H1 (cell line): ENCODE measurements at regions not wholly inside any gene's neighbourhood (a gene's known extent, or its start where the extent isn't known, plus 50 kb on each side); places are given as distances from the start of the nearest gene placed in this dataset.

ENCODE experiments used
- CTCF ChIA-PET: fragments of 300-600 bp; sonication (Branson Sonifier 250); formaldehyde crosslinking; loops from one replicate; lab custom pipeline; 2021; ENCODE audit not compliant: partially characterized antibody; lab: Charles Lee
- POLR2A ChIA-PET: fragments of 300-600 bp; sonication (Branson Sonifier 250); formaldehyde crosslinking; loops from one replicate; lab custom pipeline; 2021; ENCODE audit warnings: inconsistent platforms; ENCODE audit not compliant: partially characterized antibody; lab: Charles Lee
- DNase-seq, 2 experiments: peaks; one replicate each; pipeline versions ENCODE4 v3.0.0 to v3.0.0-alpha.2; 2010 to 2022; ENCODE audit warnings: low spot score in 2 of 2, low read depth in 1 of 2, mixed read lengths in 1 of 2
- FAIRE-seq: peaks from 2 replicates; lab custom pipeline; 2011; peaks lifted over from hg19 to GRCh38; lab: Jason Lieb, UNC
- H2AFZ ChIP-seq: 2 replicates; pipeline ENCODE4 v1.8.1; 2012; ENCODE audit warnings: low read length, inconsistent platforms
- H2AK5ac ChIP-seq: 2 replicates; pipeline ENCODE4 v1.6.1; 2013; ENCODE audit warnings: low read depth, low read length
- H2BK120ac ChIP-seq: replicated peaks from 2 replicates; pipeline ENCODE3; 2013; ENCODE audit warnings: low read depth, low read length, inconsistent platforms
- H2BK12ac ChIP-seq: 2 replicates; pipeline ENCODE4 v1.6.1; 2013; ENCODE audit warnings: low read depth, low read length
- H2BK15ac ChIP-seq: 2 replicates; pipeline ENCODE4 v1.6.1; 2013; ENCODE audit warnings: low read length
- H2BK20ac ChIP-seq: 2 replicates; pipeline ENCODE4 v1.6.1; 2013; ENCODE audit warnings: low read length
- H2BK5ac ChIP-seq: 2 replicates; pipeline ENCODE4 v1.6.1; 2013; ENCODE audit warnings: low read depth, low read length
- H3K14ac ChIP-seq: 2 replicates; pipeline ENCODE4 v1.6.1; 2013; ENCODE audit warnings: inconsistent platforms; ENCODE audit not compliant: insufficient read length
- H3K18ac ChIP-seq: 2 replicates; pipeline ENCODE4 v1.6.1; 2013; ENCODE audit warnings: low read length; ENCODE audit errors: extremely low read depth
- H3K23ac ChIP-seq: 2 replicates; pipeline ENCODE4 v1.6.1; 2013; ENCODE audit warnings: inconsistent platforms; ENCODE audit not compliant: insufficient read length
- H3K23me2 ChIP-seq: 2 replicates; pipeline ENCODE4 v1.6.1; 2013; ENCODE audit warnings: low read depth, low read length
- H3K27ac ChIP-seq: 2 replicates; pipeline ENCODE4 v1.6.1; 2011; ENCODE audit warnings: low read depth, low read length, inconsistent platforms
- H3K27me3 ChIP-seq, 4 experiments: replicated peaks in 1 of 4; 1 replicate in 1 of 4; 2 replicates in 3 of 4; pipeline versions ENCODE4 v1.6.1 to v1.8.1; 2011 to 2013; ENCODE audit warnings: low read length in 3 of 4, mild to moderate bottlenecking in 3 of 4, inconsistent platforms in 2 of 4, mixed read lengths in 2 of 4, moderate library complexity in 1 of 4; ENCODE audit not compliant: control insufficient read depth in 3 of 4, insufficient read depth in 3 of 4; ENCODE audit errors: extremely low read depth in 1 of 4
- H3K36me3 ChIP-seq, 4 experiments: 2 replicates each; pipeline versions ENCODE4 v1.6.1 to v1.8.1; 2011 to 2013; ENCODE audit warnings: mild to moderate bottlenecking in 4 of 4, low read length in 3 of 4, moderate library complexity in 2 of 4, control low read depth in 1 of 4, inconsistent platforms in 1 of 4; ENCODE audit not compliant: insufficient read depth in 4 of 4, control insufficient read depth in 2 of 4
- H3K4ac ChIP-seq: replicated peaks from 2 replicates; pipeline ENCODE3; 2013; ENCODE audit warnings: low read length, low read depth, mixed read lengths, inconsistent platforms; ENCODE audit not compliant: insufficient read length
- H3K4me1 ChIP-seq, 4 experiments: replicated peaks in 1 of 4; 1 replicate in 1 of 4; 2 replicates in 3 of 4; pipeline versions ENCODE4 v1.6.1 to v1.8.1; 2011 to 2013; ENCODE audit warnings: low read length in 3 of 4, inconsistent platforms in 2 of 4, mixed read lengths in 1 of 4; ENCODE audit not compliant: insufficient read depth in 4 of 4, control insufficient read depth in 3 of 4
- H3K4me2 ChIP-seq, 2 experiments: 2 replicates each; pipeline versions ENCODE4 v1.6.1 to v1.8.1; 2011 to 2013; ENCODE audit warnings: low read depth in 2 of 2, low read length in 2 of 2, control low read depth in 1 of 2, inconsistent platforms in 1 of 2, mild to moderate bottlenecking in 1 of 2; ENCODE audit not compliant: insufficient read depth in 1 of 2
- H3K4me3 ChIP-seq, 4 experiments: fragments of 200-600, 300-600 bp in 1 of 4; sonication (generic), shearing (Covaris generic), sonication (Bioruptor Twin) in 1 of 4; 2 replicates each; pipeline versions ENCODE4 v1.5.1 to v1.8.1; 2011 to 2016; ENCODE audit warnings: low read length in 4 of 4, low read depth in 3 of 4, control low read depth in 2 of 4, inconsistent platforms in 2 of 4, mild to moderate bottlenecking in 2 of 4, mixed read lengths in 1 of 4, moderate library complexity in 1 of 4; ENCODE audit not compliant: insufficient read depth in 2 of 4; ENCODE audit errors: extremely low read depth in 1 of 4
- H3K56ac ChIP-seq: replicated peaks from 2 replicates; pipeline ENCODE3; 2013; ENCODE audit warnings: low read depth, mild to moderate bottlenecking, mixed read lengths, low read length, inconsistent platforms; ENCODE audit not compliant: insufficient read length
- H3K79me1 ChIP-seq: 2 replicates; pipeline ENCODE4 v1.6.1; 2013; ENCODE audit warnings: low read depth, low read length, control low read depth
- H3K79me2 ChIP-seq, 2 experiments: 2 replicates each; pipeline versions ENCODE4 v1.6.1 to v1.8.1; 2012 to 2013; ENCODE audit warnings: low read length in 2 of 2, mild to moderate bottlenecking in 2 of 2, inconsistent platforms in 1 of 2; ENCODE audit not compliant: insufficient read depth in 2 of 2, control insufficient read depth in 1 of 2
- H3K9ac ChIP-seq, 4 experiments: replicated peaks in 1 of 4; 1 replicate in 1 of 4; 2 replicates in 3 of 4; pipeline versions ENCODE4 v1.6.1 to v1.8.1; 2011 to 2013; ENCODE audit warnings: low read depth in 3 of 4, low read length in 3 of 4, control low read depth in 2 of 4, mild to moderate bottlenecking in 2 of 4, moderate library complexity in 2 of 4, inconsistent platforms in 1 of 4; ENCODE audit errors: extremely low read depth in 1 of 4
- H3K9me3 ChIP-seq, 2 experiments: 2 replicates each; pipeline versions ENCODE4 v1.6.1 to v1.8.1; 2012 to 2013; ENCODE audit warnings: mild to moderate bottlenecking in 2 of 2, moderate library complexity in 2 of 2, control low read depth in 1 of 2, inconsistent platforms in 1 of 2, low read depth in 1 of 2, low read length in 1 of 2, mixed read lengths in 1 of 2; ENCODE audit not compliant: insufficient read depth in 2 of 2
- H4K20me1 ChIP-seq, 2 experiments: replicated peaks in 1 of 2; 2 replicates each; pipeline versions ENCODE3 to v1.8.1; 2011 to 2013; ENCODE audit warnings: inconsistent platforms in 2 of 2, low read length in 2 of 2, mild to moderate bottlenecking in 1 of 2; ENCODE audit not compliant: insufficient read depth in 2 of 2, control insufficient read depth in 1 of 2
- H4K5ac ChIP-seq: 2 replicates; pipeline ENCODE4 v1.6.1; 2013; ENCODE audit warnings: low read length, low read depth, mixed read lengths, inconsistent platforms; ENCODE audit not compliant: insufficient read length
- H4K8ac ChIP-seq: 2 replicates; pipeline ENCODE4 v1.8.0; 2013; ENCODE audit warnings: mild to moderate bottlenecking, moderate library complexity, low read length, inconsistent platforms; ENCODE audit not compliant: insufficient read depth; ENCODE audit errors: extremely low read depth
- H4K91ac ChIP-seq: replicated peaks from 2 replicates; pipeline ENCODE3; 2013; ENCODE audit warnings: low read length, mixed read lengths, inconsistent platforms; ENCODE audit not compliant: insufficient read length
- ASH2L ChIP-seq: fragments of 200-600, 300-600 bp; sonication (generic); IDR thresholded peaks from one replicate; pipeline ENCODE4 v1.7.1; 2017; ENCODE audit warnings: low read length
- BACH1 ChIP-seq: IDR thresholded peaks from 2 replicates; pipeline ENCODE4 v1.6.1; 2012; ENCODE audit warnings: low read length, improper control_type of control experiment
- EZH2 ChIP-seq: fragments of 200-600 bp; sonication (generic); IDR thresholded peaks from 2 replicates; pipeline ENCODE4 v1.7.1; 2012; ENCODE audit warnings: low read depth, mild to moderate bottlenecking, moderate library complexity, low read length, inconsistent platforms; ENCODE audit not compliant: severe bottlenecking
- GABPA ChIP-seq: IDR thresholded peaks from 2 replicates; pipeline ENCODE4 v1.6.1; 2011; ENCODE audit warnings: mild to moderate bottlenecking, low read length, moderate library complexity, borderline replicate concordance; ENCODE audit not compliant: insufficient read depth
- JUND ChIP-seq: IDR thresholded peaks from 2 replicates; pipeline ENCODE4 v1.6.1; 2011; ENCODE audit warnings: mild to moderate bottlenecking, improper control_type of control experiment, low read length
- KDM4A ChIP-seq: IDR thresholded peaks from one replicate; pipeline ENCODE4 v1.7.1; 2012; ENCODE audit warnings: low read depth, mild to moderate bottlenecking, moderate library complexity, low read length, inconsistent platforms; ENCODE audit not compliant: severe bottlenecking
- KDM5A ChIP-seq: fragments of 200-600 bp; IDR thresholded peaks from 2 replicates; pipeline ENCODE4 v1.7.1; 2012; ENCODE audit warnings: mild to moderate bottlenecking, low read length, inconsistent platforms, mixed read lengths
- POLR2A ChIP-seq, 2 experiments: IDR thresholded peaks; 1 replicate in 1 of 2; 2 replicates in 1 of 2; pipeline ENCODE4 v1.6.1; 2011; ENCODE audit warnings: low read depth in 2 of 2, low read length in 2 of 2, mild to moderate bottlenecking in 2 of 2; ENCODE audit errors: control extremely low read depth in 1 of 2
- RFX5 ChIP-seq: IDR thresholded peaks from 2 replicates; pipeline ENCODE4 v1.6.1; 2011; ENCODE audit warnings: low read depth, low read length, improper control_type of control experiment, borderline replicate concordance
- RXRA ChIP-seq: IDR thresholded peaks from 2 replicates; pipeline ENCODE4 v1.6.1; 2011; ENCODE audit warnings: low read depth, mild to moderate bottlenecking, low read length, moderate library complexity; ENCODE audit not compliant: insufficient read depth
- SRF ChIP-seq: IDR thresholded peaks from 2 replicates; pipeline ENCODE4 v1.6.1; 2011; ENCODE audit warnings: mild to moderate bottlenecking, low read depth, low read length, moderate library complexity
- TBP ChIP-seq: IDR thresholded peaks from 2 replicates; pipeline ENCODE4 v1.6.1; 2011; ENCODE audit warnings: low read depth, low read length, improper control_type of control experiment
- ZNF274 ChIP-seq: IDR thresholded peaks from 2 replicates; pipeline ENCODE4 v1.7.0; 2012; ENCODE audit warnings: low read length, borderline replicate concordance; ENCODE audit errors: extremely low read depth
- WGBS, 2 experiments: shearing (Covaris generic) in 1 of 2; methylation state at CpG; one replicate each; pipeline versions ENCODE4 v1.1.6 to v1.1.7; 2013 to 2015; ENCODE audit warnings: low lambda C conversion rate in 2 of 2, mixed read lengths in 2 of 2, inconsistent platforms in 1 of 2, low coverage in 1 of 2, missing lambda C conversion rate in 1 of 2; ENCODE audit not compliant: insufficient replicate concordance in 2 of 2, insufficient coverage in 1 of 2, insufficient read length in 1 of 2; ENCODE audit errors: extremely low coverage in 1 of 2, missing lambda C conversion rate in 1 of 2; 5-methylcytosine and 5-hydroxymethylcytosine counted together

- Histone ChIP-seq H3K27me3 (no peaks in the 10 kb centered on the region), H3K4me1 (peaks cover 0 to 10% (median 3%) of the 10 kb centered on the region in 4 experiments; a peak in 2 of 7 replicates), H3K23ac (no peak overlapping the region), H3K56ac (no peak overlapping the region), H3K79me2 (no peaks in the 10 kb centered on the region), H3K27ac (no peak overlapping the region), H4K91ac (no peak overlapping the region), H2AK5ac (no peak overlapping the region), H3K18ac (no peak overlapping the region), H2AFZ (no peak overlapping the region), H2BK20ac (no peak overlapping the region), H3K4me3 (no peak overlapping the region), H3K36me3 (no peaks in the 10 kb centered on the region), H4K20me1 (no peaks in the 10 kb centered on the region), H2BK12ac (no peak overlapping the region), H3K4ac (no peak overlapping the region), H3K4me2 (no peak overlapping the region), H3K79me1 (no peaks in the 10 kb centered on the region), H2BK120ac (no peak overlapping the region), H4K8ac (no peak overlapping the region), H3K23me2 (no peaks in the 10 kb centered on the region), H2BK5ac (no peak overlapping the region), H3K9ac (no peak overlapping the region), H2BK15ac (no peak overlapping the region), H4K5ac (no peak overlapping the region), H3K14ac (no peak overlapping the region), H3K9me3 (no peaks in the 10 kb centered on the region)
- POLR2A ChIA-PET, result no interaction called here
- TF ChIP-seq RFX5 (no peak), POLR2A (IDR thresholded peaks at IDR 0.05; ENCODE audit: control extremely low read depth in 1 of 2, low read depth in 2 of 2, low read length in 2 of 2) (no peak), EZH2 (no peak), SRF (no peak), JUND (no peak), ZNF274 (no peak), KDM5A (no peak), TBP (no peak), KDM4A (no peak), ASH2L (no peak), BACH1 (no peak), RXRA (no peak), GABPA (no peak)
- WGBS, 2 experiments, result 94% methylated on average over 15 of the region's 19 CpGs; no CpG with 5 or more reads in 1 of the 2 experiments
- DNase-seq (no peak), FAIRE-seq (no peak)
- CTCF ChIA-PET, result interaction anchor here (1.6 kb wide), 1 partner anchor 14 kb away, joined by 4 read pairs; no protein-coding TSS in a partner anchor
Observed at GRCh38 chr10:128431506-128431905, 305.3 kb upstream of the MKI67 start.
